GM10266 (cell line): ENCODE measurements at regions not wholly inside any gene's neighbourhood (a gene's known extent, or its start where the extent isn't known, plus 50 kb on each side); places are given as distances from the start of the nearest gene placed in this dataset.

Experiments used
- DNase-seq: peaks from one replicate; pipeline ENCODE4 v3.0.0; 2012; ENCODE audit errors: extremely low spot score
- CTCF ChIP-seq: IDR thresholded peaks from 2 replicates; pipeline ENCODE4 v1.5.1; 2012; ENCODE audit warnings: mild to moderate bottlenecking, low read depth; ENCODE audit not compliant: control insufficient read depth, insufficient read depth; ENCODE audit errors: missing control alignments

GRCh38 chr6:18335948-18336347 lies 51.2 kb upstream of the RNF144B start:
- no peak for TF ChIP-seq CTCF
- DNase-seq, result no peak

DNA sequence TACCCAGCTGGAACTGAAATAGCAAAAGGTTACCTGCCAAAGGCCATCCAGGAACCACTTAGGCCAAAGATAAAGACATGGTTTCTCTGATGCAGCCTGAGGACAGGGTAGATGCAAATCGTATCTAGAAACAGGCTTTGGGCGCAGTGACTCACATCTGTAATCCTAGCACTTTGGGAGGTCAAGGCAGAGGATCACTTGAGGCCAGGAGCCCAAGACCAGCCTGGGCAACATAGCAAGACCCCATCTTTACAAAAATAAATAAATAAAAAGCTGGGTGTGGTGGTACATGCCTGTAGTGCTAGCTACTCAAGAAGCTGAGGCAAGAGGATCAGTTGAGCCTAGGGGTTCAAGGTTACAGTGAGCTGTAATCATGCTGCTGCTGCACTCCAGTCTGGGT lies 52.9 kb upstream of the RNF144B start:
- no peak for DNase-seq
- no peak for TF ChIP-seq CTCF

DNA sequence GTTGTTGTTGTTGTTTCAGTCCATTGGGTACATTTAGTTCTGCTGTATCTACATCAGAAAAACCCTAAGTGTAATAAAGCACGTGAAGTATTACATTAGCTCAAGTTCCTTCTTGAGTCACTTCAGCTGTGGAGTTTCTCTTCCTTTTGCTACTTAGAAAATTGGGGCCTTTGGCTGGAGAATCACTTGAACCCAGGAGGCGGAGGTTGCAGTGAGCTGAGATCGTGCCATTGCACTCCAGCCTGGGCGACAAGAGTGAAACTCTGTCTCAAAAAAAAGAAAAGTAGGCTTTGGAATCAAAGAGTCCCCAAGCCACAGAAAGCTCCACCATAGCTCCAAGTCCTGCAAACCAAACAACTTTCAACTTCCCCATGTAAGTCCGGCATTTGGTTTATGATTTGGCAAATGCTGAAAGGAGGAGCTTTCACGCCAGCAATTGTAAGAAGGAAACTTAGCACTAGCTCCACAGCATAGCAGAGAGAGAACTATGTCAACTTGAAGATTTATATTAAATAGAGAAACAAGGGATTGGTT lies 56.5 kb upstream of the RNF144B start:
- no peak for DNase-seq
- no peak for TF ChIP-seq CTCF

GRCh38 chr6:18329776-18330175 lies 57.4 kb upstream of the RNF144B start:
- no peak for TF ChIP-seq CTCF
- no peak for DNase-seq

- no peak for DNase-seq
- TF ChIP-seq CTCF, result no peak
These were observed 58.6 kb upstream of the RNF144B start for GRCh38 chr6:18328540-18328939.

- DNase-seq, result no peak
- no peak for TF ChIP-seq CTCF
These were observed 59.1 kb upstream of the RNF144B start for GRCh38 chr6:18328070-18328469.

- no peak for TF ChIP-seq CTCF
- no peak for DNase-seq
These were observed 59.5 kb upstream of the RNF144B start for GRCh38 chr6:18327626-18328025.
